Nephron progenitor cell (in vitro differentiated cells): ENCODE measurements at regions not wholly inside any gene's neighbourhood (a gene's known extent, or its start where the extent isn't known, plus 50 kb on each side); places are given as distances from the start of the nearest gene placed in this dataset.
A peak's percentile ranks its signal among the peaks of the same experiment; 100 is the strongest.

Experiments used
- DNase-seq: peaks from one replicate; pipeline ENCODE4 v3.0.0; 2021
- H3K27ac Mint-ChIP-seq: 2 replicates; pipeline ENCODE4 v1.8.0; 2021; ENCODE audit warnings: mild to moderate bottlenecking, moderate library complexity, mixed read lengths
- H3K27me3 Mint-ChIP-seq: 2 replicates; pipeline ENCODE4 v1.8.0; 2021; ENCODE audit warnings: mild to moderate bottlenecking, low read depth, mixed read lengths; ENCODE audit not compliant: poor library complexity
- H3K36me3 Mint-ChIP-seq: 2 replicates; pipeline ENCODE4 v1.8.0; 2021; ENCODE audit warnings: low read depth, mixed read lengths
- H3K4me1 Mint-ChIP-seq: 2 replicates; pipeline ENCODE4 v1.8.0; 2021; ENCODE audit warnings: mixed read lengths
- H3K4me3 Mint-ChIP-seq: 2 replicates; pipeline ENCODE4 v1.8.0; 2021; ENCODE audit warnings: mild to moderate bottlenecking, moderate library complexity, mixed read lengths
- H3K9me3 Mint-ChIP-seq: 2 replicates; pipeline ENCODE4 v1.8.0; 2021; ENCODE audit warnings: mild to moderate bottlenecking, moderate library complexity, mixed read lengths
- TF ChIP-seq, protein P1 (sequence below): fragments of 200-600 bp; sonication (generic); IDR thresholded peaks from 2 replicates; pipeline ENCODE4 v1.5.0; 2021; ENCODE audit warnings: antibody characterized with exemption

- no peak for DNase-seq
These were observed 197.6 kb upstream of the FOXD3 start for GRCh38 chr1:63124666-63125191.

DNA sequence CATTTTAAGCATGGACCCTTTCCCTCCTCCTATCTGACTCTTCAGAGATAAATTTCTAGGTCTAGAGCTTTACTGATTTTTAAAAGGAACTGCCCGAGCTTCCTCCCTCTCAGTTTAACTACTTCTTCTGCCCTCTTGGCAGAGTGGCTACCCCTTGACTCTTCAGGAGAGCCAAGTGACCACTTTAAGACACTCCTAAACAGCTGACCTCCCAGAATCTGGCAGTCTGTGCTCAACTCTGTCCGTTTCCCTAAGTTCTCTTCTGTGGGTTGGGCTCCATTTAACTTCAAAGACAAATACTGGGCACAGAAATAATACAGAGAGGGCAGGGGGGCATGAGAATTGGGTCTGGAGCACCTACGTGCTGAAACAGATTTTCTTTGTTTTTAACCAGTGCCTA is 196.3 kb upstream of the FOXD3 start:
- Mint-ChIP-seq H3K9me3 (no peaks in the 10 kb centered on the region), H3K27ac (no peak overlapping the region), H3K4me1 (peaks cover 41% of the 10 kb centered on the region), H3K27me3 (no peaks in the 10 kb centered on the region), H3K4me3 (no peak overlapping the region), H3K36me3 (no peaks in the 10 kb centered on the region)
- no peak for DNase-seq
- TF ChIP-seq, protein P1, sequence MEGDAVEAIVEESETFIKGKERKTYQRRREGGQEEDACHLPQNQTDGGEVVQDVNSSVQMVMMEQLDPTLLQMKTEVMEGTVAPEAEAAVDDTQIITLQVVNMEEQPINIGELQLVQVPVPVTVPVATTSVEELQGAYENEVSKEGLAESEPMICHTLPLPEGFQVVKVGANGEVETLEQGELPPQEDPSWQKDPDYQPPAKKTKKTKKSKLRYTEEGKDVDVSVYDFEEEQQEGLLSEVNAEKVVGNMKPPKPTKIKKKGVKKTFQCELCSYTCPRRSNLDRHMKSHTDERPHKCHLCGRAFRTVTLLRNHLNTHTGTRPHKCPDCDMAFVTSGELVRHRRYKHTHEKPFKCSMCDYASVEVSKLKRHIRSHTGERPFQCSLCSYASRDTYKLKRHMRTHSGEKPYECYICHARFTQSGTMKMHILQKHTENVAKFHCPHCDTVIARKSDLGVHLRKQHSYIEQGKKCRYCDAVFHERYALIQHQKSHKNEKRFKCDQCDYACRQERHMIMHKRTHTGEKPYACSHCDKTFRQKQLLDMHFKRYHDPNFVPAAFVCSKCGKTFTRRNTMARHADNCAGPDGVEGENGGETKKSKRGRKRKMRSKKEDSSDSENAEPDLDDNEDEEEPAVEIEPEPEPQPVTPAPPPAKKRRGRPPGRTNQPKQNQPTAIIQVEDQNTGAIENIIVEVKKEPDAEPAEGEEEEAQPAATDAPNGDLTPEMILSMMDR: no peak

More at GRCh38 chr1:63124666-63125191, 197.6 kb upstream of the FOXD3 start:
- H3K36me3 Mint-ChIP-seq: no peaks in the 10 kb centered on the region
- H3K27ac Mint-ChIP-seq: no peak overlapping the region
- no peaks in the 10 kb centered on the region for H3K9me3 Mint-ChIP-seq
- peaks cover 32% of the 10 kb centered on the region for H3K4me1 Mint-ChIP-seq
- TF ChIP-seq, protein P1: no peak
- no peak overlapping the region for H3K4me3 Mint-ChIP-seq
- no peaks in the 10 kb centered on the region for H3K27me3 Mint-ChIP-seq

GRCh38 chr1:63127376-63127775 is 195.0 kb upstream of the FOXD3 start:
- H3K4me3 Mint-ChIP-seq: no peak overlapping the region
- H3K27ac Mint-ChIP-seq: peak overlapping the region; percentile 7
- peaks cover 30% of the 10 kb centered on the region for H3K4me1 Mint-ChIP-seq
- H3K9me3 Mint-ChIP-seq: no peaks in the 10 kb centered on the region
- no peaks in the 10 kb centered on the region for H3K27me3 Mint-ChIP-seq
- H3K36me3 Mint-ChIP-seq: no peaks in the 10 kb centered on the region
- no peak for DNase-seq
- TF ChIP-seq, protein P1: no peak

DNA sequence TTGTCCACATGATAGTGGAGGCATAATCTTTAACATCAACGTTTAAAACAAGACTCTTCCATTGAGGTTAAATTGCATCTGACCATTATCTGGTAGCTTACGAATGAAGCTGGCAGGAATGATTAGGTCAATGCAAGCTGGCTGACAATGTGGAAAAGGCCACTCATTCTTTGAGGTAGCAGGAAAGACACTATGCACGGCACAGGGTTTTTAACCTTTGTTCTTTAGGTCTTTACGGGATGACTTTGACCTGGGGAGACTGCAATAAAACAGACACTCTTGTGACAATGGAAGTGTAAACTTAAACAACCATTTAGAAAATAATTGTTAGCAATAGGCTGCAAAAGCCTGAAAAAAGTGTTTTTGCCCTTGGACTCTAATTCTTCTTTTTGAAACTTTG is 193.8 kb upstream of the FOXD3 start:
- Mint-ChIP-seq H3K4me1 (peaks cover 28% of the 10 kb centered on the region), H3K27me3 (no peaks in the 10 kb centered on the region), H3K36me3 (no peaks in the 10 kb centered on the region), H3K27ac (no peak overlapping the region), H3K9me3 (no peaks in the 10 kb centered on the region), H3K4me3 (no peak overlapping the region)
- TF ChIP-seq, protein P1: no peak
- no peak for DNase-seq

DNA sequence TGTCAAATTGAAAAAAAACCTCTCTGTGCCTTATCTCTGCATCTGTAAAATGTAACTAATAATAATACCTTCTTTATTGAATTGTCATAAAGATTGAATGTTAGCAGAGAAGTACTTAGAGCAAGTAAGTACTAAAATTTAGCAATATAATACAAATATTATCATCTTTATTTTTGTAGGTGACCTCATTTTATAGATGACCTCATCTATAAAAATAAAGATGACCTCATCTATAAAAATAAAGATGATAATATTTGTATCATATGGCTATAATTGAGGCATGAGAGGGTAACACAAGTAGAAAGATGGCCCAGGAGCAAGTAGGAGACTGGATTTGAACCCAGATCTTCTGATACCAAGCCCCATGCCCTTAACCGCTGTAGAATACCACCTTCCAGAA is 193.2 kb upstream of the FOXD3 start:
- Mint-ChIP-seq H3K27me3 (no peaks in the 10 kb centered on the region), H3K4me3 (no peak overlapping the region), H3K4me1 (peaks cover 28% of the 10 kb centered on the region), H3K27ac (no peak overlapping the region), H3K9me3 (no peaks in the 10 kb centered on the region), H3K36me3 (no peaks in the 10 kb centered on the region)
- DNase-seq: no peak
- TF ChIP-seq, protein P1: no peak

DNA sequence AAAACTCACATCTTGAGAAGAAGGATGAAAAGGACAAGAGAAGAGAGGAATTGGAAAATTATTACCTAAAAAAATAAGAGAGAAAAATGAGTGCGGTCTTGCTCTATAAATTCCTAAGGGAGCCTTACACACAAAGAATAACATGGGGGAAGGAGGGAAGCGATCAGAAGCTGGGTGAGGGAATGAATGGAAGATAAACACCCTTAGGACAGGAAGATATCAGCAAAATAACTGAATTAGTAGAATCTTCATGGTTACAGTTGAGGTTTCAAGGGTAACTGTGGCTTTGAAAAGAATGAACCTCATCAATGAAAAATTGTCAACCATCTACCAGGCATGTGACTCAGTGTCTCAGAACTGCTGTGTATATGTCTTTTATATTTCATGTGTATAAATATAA is 192.5 kb upstream of the FOXD3 start:
- Mint-ChIP-seq H3K4me1 (peaks cover 25% of the 10 kb centered on the region), H3K9me3 (no peaks in the 10 kb centered on the region), H3K4me3 (no peak overlapping the region), H3K36me3 (no peaks in the 10 kb centered on the region), H3K27me3 (no peaks in the 10 kb centered on the region), H3K27ac (no peak overlapping the region)
- DNase-seq: no peak
- TF ChIP-seq, protein P1: no peak
